Duodenal mucosa (tissue), 2 donors: ENCODE measurements at regions not wholly inside any gene's neighbourhood (a gene's known extent, or its start where the extent isn't known, plus 50 kb on each side); places are given as distances from the start of the nearest gene placed in this dataset.

Source experiments
- H3K27ac ChIP-seq: one replicate; pipeline ENCODE4 v1.7.0; 2013; ENCODE audit warnings: low read depth, low read length
- H3K27me3 ChIP-seq, 2 donors: one replicate each; pipeline ENCODE4 v1.7.0; 2013; ENCODE audit warnings: low read length in 2 of 2, control low read depth in 1 of 2; ENCODE audit not compliant: insufficient read depth in 2 of 2, control insufficient read depth in 1 of 2
- H3K36me3 ChIP-seq, 2 donors: one replicate each; pipeline ENCODE4 v1.7.0; 2013; ENCODE audit warnings: low read length in 2 of 2, control low read depth in 1 of 2; ENCODE audit not compliant: insufficient read depth in 2 of 2, control insufficient read depth in 1 of 2
- H3K4me1 ChIP-seq, 2 donors: one replicate each; pipeline ENCODE4 v1.7.0; 2013; ENCODE audit warnings: low read length in 2 of 2, control low read depth in 1 of 2; ENCODE audit not compliant: insufficient read depth in 2 of 2, control insufficient read depth in 1 of 2
- H3K4me3 ChIP-seq, 2 donors: one replicate each; pipeline ENCODE4 v1.7.0; 2013; ENCODE audit warnings: low read length in 2 of 2, low read depth in 1 of 2
- H3K9ac ChIP-seq, 2 donors: one replicate each; pipeline ENCODE4 v1.7.0; 2013; ENCODE audit warnings: low read length in 2 of 2, low read depth in 1 of 2
- H3K9me3 ChIP-seq, 2 donors: one replicate each; pipeline ENCODE4 v1.7.0; 2013; ENCODE audit warnings: low read length in 2 of 2, control low read depth in 1 of 2; ENCODE audit not compliant: control insufficient read depth in 1 of 2

DNA sequence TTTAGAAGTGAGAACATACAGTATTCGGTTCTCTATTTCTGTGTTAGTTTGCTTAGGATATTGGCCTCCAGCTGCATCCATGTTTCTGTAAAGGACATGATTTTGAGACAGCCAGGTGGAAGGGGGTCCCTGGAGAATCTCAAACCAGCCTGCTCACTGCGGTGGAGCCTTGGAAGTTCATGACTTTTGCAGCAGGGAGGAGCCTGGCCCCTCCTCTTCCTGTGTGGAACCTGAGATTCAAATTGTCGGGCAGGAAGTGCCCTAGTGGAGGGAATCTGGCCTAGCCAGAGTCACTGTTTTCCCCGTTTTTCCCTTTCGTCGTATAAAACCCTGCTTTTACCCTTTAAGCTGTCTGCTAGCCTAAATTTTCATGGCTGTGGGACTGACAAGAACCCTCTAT lies 762.6 kb downstream of the PCDH18 start:
- Histone ChIP-seq H3K4me1 (no peaks in the 10 kb centered on the region), H3K36me3 (no peaks in the 10 kb centered on the region), H3K4me3 (no peak overlapping the region)

DNA sequence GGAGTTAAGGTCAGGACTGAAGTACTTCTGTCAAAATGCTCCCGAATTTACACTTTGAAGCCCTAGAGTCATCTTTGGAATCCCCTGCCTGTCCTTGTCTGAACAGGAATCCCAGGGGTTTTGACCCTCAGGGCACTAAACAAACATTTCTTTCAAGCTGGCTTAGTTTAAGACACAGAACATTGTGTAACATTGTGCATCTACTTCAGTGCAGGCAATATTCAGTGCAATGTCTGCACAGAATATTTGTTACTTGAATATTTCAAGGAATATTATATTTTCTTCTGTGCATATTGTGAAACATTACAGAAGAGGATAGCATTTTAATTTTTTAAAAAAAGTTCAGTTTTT lies 763.4 kb downstream of the PCDH18 start:
- Histone ChIP-seq H3K9me3 (no peaks in the 10 kb centered on the region), H3K9ac (no peak overlapping the region), H3K4me3 (no peak overlapping the region), H3K27me3 (no peaks in the 10 kb centered on the region), H3K27ac (no peak overlapping the region), H3K4me1 (no peaks in the 10 kb centered on the region), H3K36me3 (no peaks in the 10 kb centered on the region)

More for the DNA sequence above, 762.6 kb downstream of the PCDH18 start:
- Histone ChIP-seq H3K27me3 (no peaks in the 10 kb centered on the region), H3K27ac (no peak overlapping the region), H3K9ac (no peak overlapping the region), H3K9me3 (no peaks in the 10 kb centered on the region)

DNA sequence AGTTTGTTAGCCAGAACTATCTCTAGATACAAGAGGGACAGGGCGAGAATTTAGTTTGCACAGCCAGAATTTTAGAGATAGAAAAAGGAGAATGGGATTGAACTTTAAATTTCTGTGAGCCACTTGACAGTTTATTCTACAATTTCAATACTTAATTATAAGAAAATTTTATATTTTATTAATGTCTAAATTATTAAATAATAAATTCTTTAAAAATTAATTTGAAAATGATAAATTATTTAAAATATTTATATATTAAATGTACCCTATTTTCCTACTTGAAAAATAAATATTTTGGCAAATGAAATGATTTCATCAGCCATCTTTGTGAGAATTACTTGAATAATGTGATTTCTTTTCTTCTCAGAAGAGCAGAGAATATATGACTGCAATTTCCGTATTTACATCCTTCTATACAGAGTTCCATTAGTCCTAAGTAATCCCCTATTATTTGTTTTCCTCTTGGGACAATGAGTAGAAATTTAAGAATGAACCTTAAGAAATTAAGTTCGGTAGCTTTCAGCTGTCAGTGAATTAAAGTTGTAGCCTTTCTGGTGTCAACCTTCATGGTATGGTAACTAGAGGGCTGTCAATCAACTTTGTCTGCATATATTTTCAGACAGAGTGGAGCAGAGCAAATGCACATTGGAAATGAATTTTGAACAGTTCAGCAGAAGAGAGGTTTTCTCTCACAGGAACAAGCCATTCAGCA lies 763.9 kb downstream of the PCDH18 start:
- H3K9me3 ChIP-seq: no peaks in the 10 kb centered on the region
- no peak overlapping the region for H3K4me3 ChIP-seq
- H3K9ac ChIP-seq: no peak overlapping the region
- H3K27me3 ChIP-seq: no peaks in the 10 kb centered on the region
- H3K4me1 ChIP-seq: no peaks in the 10 kb centered on the region
- H3K27ac ChIP-seq: no peak overlapping the region
- no peaks in the 10 kb centered on the region for H3K36me3 ChIP-seq

DNA sequence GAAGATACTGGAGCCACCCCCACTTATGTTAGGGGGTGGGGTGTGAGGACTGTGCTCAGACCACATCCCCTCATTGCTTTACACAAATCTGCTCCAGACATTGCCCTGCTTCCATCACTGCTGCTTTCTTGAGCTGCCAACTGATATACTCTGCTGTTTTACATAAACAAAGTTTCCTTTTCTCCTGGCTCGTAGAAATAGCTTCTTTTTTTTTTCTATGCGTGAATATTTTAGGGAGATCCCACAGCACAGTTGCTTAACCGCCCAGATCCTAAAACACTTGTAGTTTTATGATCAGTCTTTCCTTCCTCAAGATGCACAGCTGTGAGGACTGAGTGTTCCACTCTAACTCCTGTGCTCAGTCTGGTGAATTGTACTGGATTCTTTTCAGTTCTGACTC lies 768.4 kb downstream of the PCDH18 start:
- Histone ChIP-seq H3K9ac (no peak overlapping the region), H3K27me3 (no peaks in the 10 kb centered on the region), H3K4me3 (no peak overlapping the region), H3K27ac (no peak overlapping the region), H3K4me1 (no peaks in the 10 kb centered on the region), H3K9me3 (peaks cover 0 to 4% of the 10 kb centered on the region in 2 donors), H3K36me3 (no peaks in the 10 kb centered on the region)

DNA sequence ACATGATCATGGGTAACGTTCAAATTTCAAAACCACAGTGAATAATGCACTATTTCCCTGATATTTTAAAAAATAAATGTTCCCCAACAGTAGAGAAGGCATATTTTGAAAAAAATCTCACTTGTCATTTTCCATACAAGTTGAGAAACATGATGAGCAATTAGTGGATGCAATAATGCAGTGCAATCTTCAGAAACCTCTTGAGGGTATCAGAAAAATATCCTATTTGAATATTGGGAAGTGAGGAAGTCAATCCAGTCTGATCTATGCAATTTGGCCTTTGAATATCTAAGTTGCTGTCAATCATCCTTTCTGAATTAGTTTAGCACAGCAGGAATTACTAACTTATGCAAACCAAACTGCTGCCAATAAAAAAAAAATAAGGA lies 776.8 kb downstream of the PCDH18 start:
- H3K9ac ChIP-seq: no peak overlapping the region
- no peaks in the 10 kb centered on the region for H3K36me3 ChIP-seq
- peaks cover 0 to 2% of the 10 kb centered on the region in 2 donors for H3K9me3 ChIP-seq
- H3K4me1 ChIP-seq: no peaks in the 10 kb centered on the region
- H3K4me3 ChIP-seq: no peak overlapping the region
- no peak overlapping the region for H3K27ac ChIP-seq
- no peaks in the 10 kb centered on the region for H3K27me3 ChIP-seq

DNA sequence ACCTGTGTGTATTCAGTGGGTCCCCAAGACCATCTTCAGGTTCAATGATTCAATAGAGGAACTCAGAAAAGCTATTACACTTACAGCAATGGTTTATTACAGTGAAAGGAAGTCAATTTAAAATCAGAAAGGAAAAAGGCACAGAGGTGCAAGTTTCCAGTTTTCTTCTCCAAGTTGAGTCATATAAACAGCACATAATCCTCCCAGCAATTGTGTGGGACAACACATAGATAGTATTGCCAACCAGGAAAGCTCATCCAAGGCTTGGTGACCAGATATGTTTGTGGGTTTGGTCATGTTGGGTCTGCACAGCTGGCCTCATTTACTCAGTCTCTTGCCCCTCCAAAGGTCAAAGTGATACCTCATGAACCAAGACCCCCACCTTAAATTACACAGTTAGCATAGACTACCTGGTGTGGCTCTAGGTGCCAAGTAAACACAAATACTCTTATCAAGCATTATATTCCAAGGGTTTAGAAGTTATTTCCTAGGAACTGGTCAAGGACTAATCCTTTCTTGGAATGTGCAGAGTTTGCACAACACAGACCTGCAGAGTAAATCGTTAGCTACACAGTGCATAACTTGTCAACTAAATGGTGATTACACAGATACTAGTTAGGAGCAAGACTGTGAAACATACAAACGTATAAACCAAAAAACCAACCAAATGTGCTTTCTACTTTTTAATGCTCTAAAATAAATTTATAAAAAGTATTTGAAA lies 777.3 kb downstream of the PCDH18 start:
- no peak overlapping the region for H3K9ac ChIP-seq
- H3K27ac ChIP-seq: no peak overlapping the region
- no peaks in the 10 kb centered on the region for H3K4me1 ChIP-seq
- H3K9me3 ChIP-seq: no peaks in the 10 kb centered on the region
- H3K4me3 ChIP-seq: no peak overlapping the region
- H3K36me3 ChIP-seq: no peaks in the 10 kb centered on the region
- H3K27me3 ChIP-seq: no peaks in the 10 kb centered on the region

DNA sequence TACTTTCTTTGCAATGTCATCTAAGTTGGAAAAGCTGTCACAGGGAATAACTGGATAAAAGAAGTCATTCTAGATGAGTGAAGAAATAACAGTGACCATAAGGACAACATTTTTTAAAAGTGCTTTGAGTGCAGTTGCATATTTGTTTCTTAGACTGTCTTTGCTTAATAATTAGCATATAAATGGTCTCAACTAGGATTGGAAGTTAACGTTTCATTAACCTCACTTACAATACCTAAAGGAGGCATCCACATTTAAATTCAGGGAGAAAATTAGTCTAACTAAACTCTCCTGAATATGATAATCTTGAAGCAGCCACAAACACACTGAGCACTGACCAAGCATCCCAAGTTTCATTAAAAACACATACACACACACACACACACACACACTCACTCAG lies 780.7 kb downstream of the PCDH18 start:
- H3K9ac ChIP-seq: no peak overlapping the region

DNA sequence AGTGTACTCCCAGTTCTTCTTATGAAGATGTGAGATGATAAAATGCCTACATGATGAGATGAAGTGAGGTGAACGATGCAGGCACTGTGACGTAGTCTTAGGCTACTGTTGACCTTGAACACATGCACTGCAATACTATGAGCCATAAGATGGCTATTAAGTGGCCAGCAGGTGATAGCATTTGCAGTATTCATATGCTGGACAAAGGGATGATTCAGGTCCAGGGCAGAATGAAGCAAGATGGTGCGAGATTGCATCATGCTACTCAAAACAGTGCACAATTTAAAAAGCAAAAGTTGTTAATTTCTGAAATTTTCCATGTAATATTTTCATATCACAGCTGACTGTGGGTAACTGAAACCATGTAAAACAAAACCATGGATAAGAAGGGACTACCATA lies 781.4 kb downstream of the PCDH18 start:
- Histone ChIP-seq H3K4me1 (no peaks in the 10 kb centered on the region), H3K4me3 (no peak overlapping the region), H3K9me3 (no peaks in the 10 kb centered on the region), H3K9ac (no peak overlapping the region), H3K27ac (no peak overlapping the region), H3K27me3 (no peaks in the 10 kb centered on the region), H3K36me3 (no peaks in the 10 kb centered on the region)

More for the DNA sequence above, 780.7 kb downstream of the PCDH18 start:
- no peaks in the 10 kb centered on the region for H3K4me1 ChIP-seq
- no peaks in the 10 kb centered on the region for H3K27me3 ChIP-seq
- no peak overlapping the region for H3K4me3 ChIP-seq
- H3K36me3 ChIP-seq: no peaks in the 10 kb centered on the region
- no peak overlapping the region for H3K27ac ChIP-seq
- H3K9me3 ChIP-seq: no peaks in the 10 kb centered on the region

DNA sequence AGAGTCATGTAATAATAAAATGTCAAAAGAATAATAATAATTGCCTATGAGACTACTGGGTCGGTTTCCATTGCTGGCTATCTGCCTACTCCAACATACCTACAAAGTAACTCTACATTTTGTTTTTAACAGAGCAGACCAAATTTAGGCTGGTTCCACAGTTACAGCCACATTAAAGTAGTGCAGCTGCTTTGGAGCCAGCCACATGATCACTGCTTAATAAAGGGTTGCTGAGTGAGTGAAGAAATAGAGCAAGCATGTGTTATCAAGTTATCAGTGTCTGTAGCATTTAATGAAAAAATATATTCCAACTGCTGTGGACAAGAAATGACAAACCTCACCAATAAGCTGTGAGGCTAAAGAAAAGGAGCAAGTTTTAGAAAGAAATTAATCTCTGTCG lies 782.3 kb downstream of the PCDH18 start:
- Histone ChIP-seq H3K4me3 (no peak overlapping the region), H3K4me1 (no peaks in the 10 kb centered on the region), H3K36me3 (no peaks in the 10 kb centered on the region)

DNA sequence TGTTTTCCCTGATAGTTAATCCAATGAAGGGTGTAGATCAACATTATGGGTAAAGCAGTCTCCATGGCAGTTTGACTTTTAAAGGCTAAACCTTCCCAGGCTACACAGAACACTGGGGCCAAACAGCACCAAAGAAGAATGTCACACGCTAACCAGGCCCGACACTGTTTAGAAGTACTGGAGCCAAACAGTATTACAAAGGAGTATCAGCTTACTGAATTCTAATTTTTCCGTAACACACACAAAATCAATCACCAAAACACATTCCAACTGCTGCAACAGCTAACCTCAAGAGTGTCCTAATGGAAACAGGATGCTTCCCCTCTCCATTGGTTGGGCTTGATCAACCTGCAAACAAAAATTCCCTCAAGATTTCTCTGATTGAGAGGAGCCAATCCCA lies 783.5 kb downstream of the PCDH18 start:
- no peaks in the 10 kb centered on the region for H3K9me3 ChIP-seq
- no peak overlapping the region for H3K4me3 ChIP-seq
- H3K27ac ChIP-seq: no peak overlapping the region
- no peaks in the 10 kb centered on the region for H3K27me3 ChIP-seq
- no peak overlapping the region for H3K9ac ChIP-seq
- no peaks in the 10 kb centered on the region for H3K4me1 ChIP-seq
- no peaks in the 10 kb centered on the region for H3K36me3 ChIP-seq

More for the DNA sequence above, 782.3 kb downstream of the PCDH18 start:
- Histone ChIP-seq H3K9me3 (no peaks in the 10 kb centered on the region), H3K27ac (no peak overlapping the region), H3K9ac (no peak overlapping the region), H3K27me3 (no peaks in the 10 kb centered on the region)
